Mesothelial cell of epicardium (in vitro differentiated cells): ENCODE measurements at regions not wholly inside any gene's neighbourhood (a gene's known extent, or its start where the extent isn't known, plus 50 kb on each side); places are given as distances from the start of the nearest gene placed in this dataset.

Source experiments
- DNase-seq, 2 experiments: peaks; one replicate each; pipeline ENCODE4 v3.0.0; 2021; ENCODE audit warnings: low spot score in 2 of 2; ENCODE audit not compliant: unreplicated experiment in 2 of 2
- H3K27ac Mint-ChIP-seq: 2 replicates; pipeline ENCODE4 v1.8.0; 2021; ENCODE audit warnings: mixed read lengths
- H3K27me3 Mint-ChIP-seq: 2 replicates; pipeline ENCODE4 v1.8.0; 2021; ENCODE audit warnings: low read depth, mixed read lengths
- H3K36me3 Mint-ChIP-seq: 2 replicates; pipeline ENCODE4 v1.8.0; 2021; ENCODE audit warnings: mixed read lengths
- H3K4me1 Mint-ChIP-seq: 2 replicates; pipeline ENCODE4 v1.8.0; 2021; ENCODE audit warnings: mixed read lengths
- H3K4me3 Mint-ChIP-seq: 2 replicates; pipeline ENCODE4 v1.8.0; 2021; ENCODE audit warnings: mild to moderate bottlenecking, moderate library complexity, mixed read lengths
- H3K9me3 Mint-ChIP-seq: 2 replicates; pipeline ENCODE4 v1.8.0; 2021; ENCODE audit warnings: mixed read lengths
- TF ChIP-seq, protein P1 (sequence below): fragments of 200-600 bp; sonication (generic); IDR thresholded peaks from one replicate; pipeline ENCODE4 v1.5.0; 2021; ENCODE audit warnings: antibody characterized with exemption; ENCODE audit not compliant: unreplicated experiment

DNA sequence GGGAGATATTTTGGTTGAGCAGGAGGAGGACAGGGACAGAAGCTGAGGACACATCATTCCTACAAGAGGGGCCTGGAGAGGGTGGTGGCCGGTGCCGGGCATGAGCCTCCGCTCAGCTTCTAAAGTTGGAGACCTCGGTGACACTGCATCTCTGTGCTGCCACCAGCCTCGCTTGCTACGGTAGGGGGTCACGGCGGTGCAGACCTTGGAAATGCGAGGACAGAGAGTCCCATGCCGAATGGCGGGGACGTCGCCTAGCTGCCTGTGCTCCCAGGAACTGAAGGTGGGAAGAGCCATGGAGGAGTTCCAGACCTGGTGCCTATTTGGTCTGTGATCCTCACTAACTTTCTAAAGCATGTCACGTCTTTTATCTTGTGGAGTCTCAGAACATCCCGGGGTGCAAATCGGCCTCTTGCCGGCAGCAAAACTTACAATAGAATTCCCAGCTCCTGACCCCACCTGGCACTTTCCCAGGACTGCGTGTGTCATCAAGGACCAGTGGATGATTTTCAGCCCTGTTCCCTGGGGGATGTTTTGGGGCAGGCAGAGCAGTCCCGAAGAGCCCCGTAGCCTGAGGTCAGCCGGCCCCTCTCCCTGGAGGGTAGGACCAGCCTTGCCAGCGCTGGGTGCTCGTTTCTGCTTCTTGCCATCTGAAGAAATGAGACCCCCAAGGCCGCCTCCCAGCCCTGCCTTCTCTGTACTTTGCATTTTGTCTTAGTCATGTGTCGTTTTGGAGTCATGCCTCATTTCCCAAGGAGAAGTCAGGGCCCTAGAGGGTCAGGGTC is 205.8 kb upstream of the SHH start:
- Mint-ChIP-seq H3K27ac (no peak overlapping the region), H3K4me3 (no peak overlapping the region), H3K9me3 (peaks cover 6% of the 10 kb centered on the region), H3K27me3 (peaks cover 9% of the 10 kb centered on the region), H3K4me1 (no peaks in the 10 kb centered on the region), H3K36me3 (no peaks in the 10 kb centered on the region)
- no peak for DNase-seq
- TF ChIP-seq, protein P1, sequence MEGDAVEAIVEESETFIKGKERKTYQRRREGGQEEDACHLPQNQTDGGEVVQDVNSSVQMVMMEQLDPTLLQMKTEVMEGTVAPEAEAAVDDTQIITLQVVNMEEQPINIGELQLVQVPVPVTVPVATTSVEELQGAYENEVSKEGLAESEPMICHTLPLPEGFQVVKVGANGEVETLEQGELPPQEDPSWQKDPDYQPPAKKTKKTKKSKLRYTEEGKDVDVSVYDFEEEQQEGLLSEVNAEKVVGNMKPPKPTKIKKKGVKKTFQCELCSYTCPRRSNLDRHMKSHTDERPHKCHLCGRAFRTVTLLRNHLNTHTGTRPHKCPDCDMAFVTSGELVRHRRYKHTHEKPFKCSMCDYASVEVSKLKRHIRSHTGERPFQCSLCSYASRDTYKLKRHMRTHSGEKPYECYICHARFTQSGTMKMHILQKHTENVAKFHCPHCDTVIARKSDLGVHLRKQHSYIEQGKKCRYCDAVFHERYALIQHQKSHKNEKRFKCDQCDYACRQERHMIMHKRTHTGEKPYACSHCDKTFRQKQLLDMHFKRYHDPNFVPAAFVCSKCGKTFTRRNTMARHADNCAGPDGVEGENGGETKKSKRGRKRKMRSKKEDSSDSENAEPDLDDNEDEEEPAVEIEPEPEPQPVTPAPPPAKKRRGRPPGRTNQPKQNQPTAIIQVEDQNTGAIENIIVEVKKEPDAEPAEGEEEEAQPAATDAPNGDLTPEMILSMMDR, result no peak

DNA sequence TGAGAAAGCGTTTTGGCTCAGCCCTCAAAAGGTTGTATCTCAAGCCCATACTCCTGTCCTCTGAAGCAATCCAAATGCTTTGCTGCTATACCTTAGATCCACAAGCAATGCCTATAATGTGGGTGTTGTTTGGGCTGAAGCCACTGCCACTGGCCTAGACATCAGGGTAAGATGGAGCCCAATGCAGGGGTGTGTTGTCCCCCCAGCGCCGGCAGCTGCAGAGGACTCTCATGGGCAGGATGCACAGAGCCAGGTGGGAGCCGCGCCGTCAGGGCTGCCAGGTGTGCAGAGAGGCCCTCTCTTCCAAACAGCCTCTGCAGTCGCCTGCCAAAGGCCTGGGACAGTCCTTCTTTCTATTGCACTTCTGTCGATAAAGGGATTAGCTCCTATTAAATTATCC is 205.2 kb upstream of the SHH start:
- peak in 1 of 2 experiments; percentile 31 for DNase-seq

DNA sequence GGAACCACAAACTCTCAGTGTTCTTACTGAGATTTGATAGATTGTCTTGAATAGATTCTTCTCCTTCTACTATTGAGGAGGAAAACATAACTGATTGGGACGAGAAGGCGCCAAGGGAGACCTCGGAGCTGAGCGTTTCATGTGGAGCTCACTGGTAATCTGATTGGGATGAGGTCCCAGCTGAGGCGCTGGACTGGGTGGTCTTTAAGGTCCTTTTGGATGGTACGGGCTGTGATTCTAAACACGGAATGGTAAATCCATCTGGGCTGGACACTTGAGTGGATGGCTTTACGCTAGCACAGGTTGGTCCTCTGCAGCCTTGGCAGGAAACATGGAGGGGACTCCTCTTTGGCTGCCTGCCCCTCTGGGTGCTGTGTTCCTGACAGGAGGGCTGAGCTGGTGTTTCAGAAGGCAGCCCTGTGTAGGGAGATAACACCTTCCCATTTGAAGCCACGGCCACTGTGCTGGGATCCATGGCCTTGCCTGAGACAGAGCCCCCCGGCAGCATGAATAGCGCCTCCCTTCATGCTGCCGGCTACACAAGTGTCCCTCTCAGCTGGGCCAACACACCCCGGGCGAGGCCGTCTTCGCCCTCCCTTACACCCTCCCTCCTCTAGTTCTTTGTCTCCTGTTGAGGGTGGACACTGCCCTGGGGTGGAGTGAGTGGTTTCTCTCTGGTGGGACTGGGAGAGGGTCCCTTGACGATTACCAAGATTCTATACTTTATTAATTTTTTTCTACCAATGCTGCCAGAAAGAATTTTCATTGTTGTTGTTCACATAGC is 203.2 kb upstream of the SHH start:
- H3K27ac Mint-ChIP-seq, result no peak overlapping the region
- TF ChIP-seq, protein P1, result no peak
- H3K36me3 Mint-ChIP-seq, result no peaks in the 10 kb centered on the region
- no peak for DNase-seq
- H3K9me3 Mint-ChIP-seq, result peaks cover 12% of the 10 kb centered on the region
- H3K4me3 Mint-ChIP-seq, result no peak overlapping the region
- peaks cover 9% of the 10 kb centered on the region for H3K27me3 Mint-ChIP-seq
- no peaks in the 10 kb centered on the region for H3K4me1 Mint-ChIP-seq

More for the DNA sequence above, 205.2 kb upstream of the SHH start:
- peaks cover 8% of the 10 kb centered on the region for H3K9me3 Mint-ChIP-seq
- TF ChIP-seq, protein P1, result no peak
- no peaks in the 10 kb centered on the region for H3K4me1 Mint-ChIP-seq
- no peaks in the 10 kb centered on the region for H3K36me3 Mint-ChIP-seq
- no peak overlapping the region for H3K27ac Mint-ChIP-seq
- no peak overlapping the region for H3K4me3 Mint-ChIP-seq
- peaks cover 9% of the 10 kb centered on the region for H3K27me3 Mint-ChIP-seq

DNA sequence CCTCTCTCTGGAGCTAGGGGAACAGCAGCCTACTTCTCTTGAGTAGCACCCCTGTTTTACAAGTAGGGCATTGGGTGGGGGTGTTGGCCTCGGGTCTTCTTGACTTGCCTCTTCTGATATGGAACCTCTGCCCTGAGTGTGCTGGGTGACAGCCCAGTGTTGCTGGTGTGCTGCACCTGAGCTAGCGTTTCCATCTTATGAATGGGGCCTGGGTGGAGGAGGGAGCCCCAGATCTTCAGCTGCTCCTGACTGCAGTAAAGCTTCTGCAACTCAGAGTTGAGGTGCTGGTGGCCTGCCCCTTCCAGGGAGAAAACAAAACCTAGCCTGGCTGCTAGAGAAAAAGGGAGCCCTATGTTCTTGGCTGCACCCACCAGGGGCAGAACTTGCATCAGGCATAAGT is 202.5 kb upstream of the SHH start:
- DNase-seq, result no peak
- Mint-ChIP-seq H3K9me3 (peaks cover 17% of the 10 kb centered on the region), H3K4me3 (no peak overlapping the region), H3K27ac (no peak overlapping the region), H3K27me3 (peaks cover 4% of the 10 kb centered on the region), H3K36me3 (no peaks in the 10 kb centered on the region), H3K4me1 (no peaks in the 10 kb centered on the region)
- TF ChIP-seq, protein P1, result no peak

DNA sequence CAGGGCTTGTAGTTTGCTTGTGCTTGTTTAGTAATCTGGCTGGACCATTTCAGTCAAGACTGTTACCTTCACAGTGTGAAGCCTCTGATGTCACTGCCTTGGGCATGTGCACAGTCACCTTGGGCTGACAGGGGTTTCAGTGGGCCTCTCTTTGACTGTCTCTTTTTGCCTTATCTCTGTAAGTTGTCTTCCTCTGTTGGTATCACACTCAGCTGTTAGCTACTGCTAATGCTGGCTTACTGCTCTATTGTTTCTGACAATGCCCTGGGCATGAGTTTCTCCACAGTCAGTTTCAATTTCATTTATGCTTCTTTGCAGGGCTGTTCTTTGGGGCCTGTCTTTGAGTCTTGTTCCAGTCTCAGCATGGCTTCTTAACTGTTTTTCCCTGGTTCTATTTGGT is 201.9 kb upstream of the SHH start:
- no peak for DNase-seq
- Mint-ChIP-seq H3K36me3 (no peaks in the 10 kb centered on the region), H3K27ac (no peak overlapping the region), H3K27me3 (peaks cover 2% of the 10 kb centered on the region), H3K4me1 (no peaks in the 10 kb centered on the region), H3K9me3 (peaks cover 20% of the 10 kb centered on the region), H3K4me3 (no peak overlapping the region)
- TF ChIP-seq, protein P1, result no peak
